Tibial nerve (tissue), 4 donors: ENCODE measurements at regions not wholly inside any gene's neighbourhood (a gene's known extent, or its start where the extent isn't known, plus 50 kb on each side); places are given as distances from the start of the nearest gene placed in this dataset.

ENCODE experiments used
- DNase-seq, 2 donors: peaks; one replicate each; pipeline ENCODE4 v3.0.0-alpha.2; 2019; ENCODE audit warnings: low spot score in 2 of 2
- H3K27ac ChIP-seq, 4 donors: fragments of 200-600 bp; sonication (generic) in 3 of 4; one replicate each; pipeline ENCODE4 v1.5.1; 2017 to 2019; ENCODE audit warnings: mild to moderate bottlenecking in 1 of 4
- H3K27me3 ChIP-seq, 2 donors: fragments of 200-600 bp; sonication (generic) in 1 of 2; one replicate each; pipeline versions ENCODE4 v1.5.1 to v1.6.0; 2017 to 2019
- H3K36me3 ChIP-seq, 3 donors: fragments of 200-600 bp; sonication (generic); one replicate each; pipeline ENCODE4 v1.5.1; 2018 to 2019
- H3K4me1 ChIP-seq, 4 donors: fragments of 200-600 bp; sonication (generic) in 3 of 4; one replicate each; pipeline ENCODE4 v1.5.1; 2017 to 2019
- H3K4me3 ChIP-seq, 4 donors: fragments of 200-600 bp; sonication (generic) in 3 of 4; one replicate each; pipeline ENCODE4 v1.5.1; 2017 to 2019; ENCODE audit warnings: mild to moderate bottlenecking in 1 of 4, moderate library complexity in 1 of 4
- H3K9me3 ChIP-seq, 4 donors: fragments of 200-600 bp; sonication (generic) in 3 of 4; one replicate each; pipeline ENCODE4 v1.5.1; 2017 to 2019
- EP300 ChIP-seq, 2 donors: sonication (generic); formaldehyde crosslinking; IDR thresholded peaks; one replicate each; pipeline ENCODE4 v1.6.1; 2017; ENCODE audit warnings: antibody characterized with exemption in 2 of 2, mild to moderate bottlenecking in 1 of 2
- POLR2A ChIP-seq, 2 donors: fragments of 450-650 bp; IDR thresholded peaks; one replicate each; pipeline ENCODE4 v1.6.1; 2017; ENCODE audit warnings: antibody characterized with exemption in 2 of 2, mild to moderate bottlenecking in 2 of 2, moderate library complexity in 2 of 2
- WGBS, 2 donors: methylation state at CpG; one replicate each; pipeline ENCODE4 v1.1.5; 2018; 5-methylcytosine and 5-hydroxymethylcytosine counted together
- TF ChIP-seq, protein P1 (sequence below), 5 experiments: fragments of 200-600 bp in 3 of 5; fragments of 450-650 bp in 2 of 5; sonication (generic) in 3 of 5; IDR thresholded peaks; one replicate each; pipeline ENCODE4 v1.5.1; 2016 to 2019; ENCODE audit warnings: antibody characterized with exemption in 5 of 5, mild to moderate bottlenecking in 3 of 5, moderate library complexity in 2 of 5

DNA sequence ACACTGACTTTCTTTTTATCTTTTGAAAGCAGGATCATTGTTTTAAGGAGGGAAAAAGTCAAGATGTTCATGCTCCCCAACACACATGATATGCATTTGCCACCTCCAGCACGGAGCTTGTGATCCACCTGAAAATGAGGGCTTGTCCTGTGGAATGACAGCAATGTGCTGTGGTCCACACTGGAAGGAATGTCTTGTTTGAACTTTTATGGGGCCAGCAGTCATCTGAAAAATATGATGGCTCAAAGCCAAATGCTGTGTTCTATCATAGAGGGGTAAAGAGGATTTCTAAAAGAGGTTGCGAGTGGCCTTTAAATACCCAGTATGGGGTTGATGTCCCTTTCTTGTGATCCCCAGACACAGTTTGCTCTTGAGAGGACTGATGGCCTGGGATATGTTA, 226.5 kb upstream of the SPRED2 start:
- TF ChIP-seq, protein P1, sequence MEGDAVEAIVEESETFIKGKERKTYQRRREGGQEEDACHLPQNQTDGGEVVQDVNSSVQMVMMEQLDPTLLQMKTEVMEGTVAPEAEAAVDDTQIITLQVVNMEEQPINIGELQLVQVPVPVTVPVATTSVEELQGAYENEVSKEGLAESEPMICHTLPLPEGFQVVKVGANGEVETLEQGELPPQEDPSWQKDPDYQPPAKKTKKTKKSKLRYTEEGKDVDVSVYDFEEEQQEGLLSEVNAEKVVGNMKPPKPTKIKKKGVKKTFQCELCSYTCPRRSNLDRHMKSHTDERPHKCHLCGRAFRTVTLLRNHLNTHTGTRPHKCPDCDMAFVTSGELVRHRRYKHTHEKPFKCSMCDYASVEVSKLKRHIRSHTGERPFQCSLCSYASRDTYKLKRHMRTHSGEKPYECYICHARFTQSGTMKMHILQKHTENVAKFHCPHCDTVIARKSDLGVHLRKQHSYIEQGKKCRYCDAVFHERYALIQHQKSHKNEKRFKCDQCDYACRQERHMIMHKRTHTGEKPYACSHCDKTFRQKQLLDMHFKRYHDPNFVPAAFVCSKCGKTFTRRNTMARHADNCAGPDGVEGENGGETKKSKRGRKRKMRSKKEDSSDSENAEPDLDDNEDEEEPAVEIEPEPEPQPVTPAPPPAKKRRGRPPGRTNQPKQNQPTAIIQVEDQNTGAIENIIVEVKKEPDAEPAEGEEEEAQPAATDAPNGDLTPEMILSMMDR (IDR thresholded peaks at IDR 0.05) = no peak
- TF ChIP-seq POLR2A (IDR thresholded peaks at IDR 0.05) = no peak
- no peak for TF ChIP-seq EP300 (IDR thresholded peaks at IDR 0.05)
- no peaks in the 10 kb centered on the region for H3K9me3 ChIP-seq
- H3K36me3 ChIP-seq = no peaks in the 10 kb centered on the region
- H3K4me1 ChIP-seq = no peaks in the 10 kb centered on the region
- no peak for DNase-seq
- no peak overlapping the region for H3K4me3 ChIP-seq
- no peaks in the 10 kb centered on the region for H3K27me3 ChIP-seq
- no peak overlapping the region for H3K27ac ChIP-seq
- WGBS, 2 donors = 70 to 85% methylated on average over 2 of the region's 2 CpGs

DNA sequence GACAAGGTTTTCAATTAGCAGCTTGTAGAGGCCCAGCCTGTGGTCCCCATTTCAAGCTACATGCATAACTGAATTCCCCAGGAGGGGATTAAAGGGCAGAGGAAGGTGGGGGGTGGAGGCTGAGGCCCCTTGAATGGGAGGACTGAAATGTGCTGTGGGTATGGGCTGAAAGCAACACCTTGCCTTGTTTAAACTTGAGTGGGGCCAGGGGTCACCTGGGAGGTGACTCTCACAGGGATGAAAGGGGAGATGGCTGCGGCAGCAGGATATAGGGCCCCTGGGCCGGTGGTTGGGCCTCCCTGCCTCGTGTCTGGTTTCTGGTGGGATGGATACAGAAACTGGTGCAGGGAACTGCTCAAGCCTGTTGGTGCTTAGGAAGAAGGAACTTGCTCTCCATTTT, 225.9 kb upstream of the SPRED2 start:
- no peak overlapping the region for H3K27ac ChIP-seq
- 62 to 75% methylated on average over 3 of the region's 3 CpGs for WGBS, 2 donors
- TF ChIP-seq, protein P1 (IDR thresholded peaks at IDR 0.05) = no peak
- no peak for TF ChIP-seq POLR2A (IDR thresholded peaks at IDR 0.05)
- TF ChIP-seq EP300 (IDR thresholded peaks at IDR 0.05) = no peak

GRCh38 chr2:65656160-65656718, 223.8 kb upstream of the SPRED2 start:
- Histone ChIP-seq H3K27me3 (no peaks in the 10 kb centered on the region), H3K4me1 (no peaks in the 10 kb centered on the region), H3K27ac (no peak overlapping the region), H3K9me3 (no peaks in the 10 kb centered on the region), H3K36me3 (no peaks in the 10 kb centered on the region), H3K4me3 (no peak overlapping the region)
- no peak for DNase-seq
- WGBS, 2 donors = 60 to 70% methylated on average over 4 of the region's 4 CpGs
- TF ChIP-seq EP300 (IDR thresholded peaks at IDR 0.05) = no peak
- TF ChIP-seq POLR2A (IDR thresholded peaks at IDR 0.05) = no peak
- TF ChIP-seq, protein P1 (IDR thresholded peaks at IDR 0.05) = no peak

More for the DNA sequence above, 225.9 kb upstream of the SPRED2 start:
- H3K27me3 ChIP-seq = no peaks in the 10 kb centered on the region
- H3K4me3 ChIP-seq = no peak overlapping the region
- H3K4me1 ChIP-seq = no peaks in the 10 kb centered on the region
- no peak for DNase-seq
- no peaks in the 10 kb centered on the region for H3K9me3 ChIP-seq
- H3K36me3 ChIP-seq = no peaks in the 10 kb centered on the region

GRCh38 chr2:65655000-65655399, 222.6 kb upstream of the SPRED2 start:
- TF ChIP-seq EP300 (IDR thresholded peaks at IDR 0.05) (no peak), POLR2A (IDR thresholded peaks at IDR 0.05) (no peak)
- TF ChIP-seq, protein P1 (IDR thresholded peaks at IDR 0.05) = no peak
- 88% methylated on average over 5 of the region's 5 CpGs for WGBS, 2 donors
- DNase-seq = no peak
- H3K9me3 ChIP-seq = no peaks in the 10 kb centered on the region
- no peaks in the 10 kb centered on the region for H3K36me3 ChIP-seq
- H3K4me1 ChIP-seq = no peaks in the 10 kb centered on the region
- no peak overlapping the region for H3K4me3 ChIP-seq
- H3K27ac ChIP-seq = no peak overlapping the region
- no peaks in the 10 kb centered on the region for H3K27me3 ChIP-seq

DNA sequence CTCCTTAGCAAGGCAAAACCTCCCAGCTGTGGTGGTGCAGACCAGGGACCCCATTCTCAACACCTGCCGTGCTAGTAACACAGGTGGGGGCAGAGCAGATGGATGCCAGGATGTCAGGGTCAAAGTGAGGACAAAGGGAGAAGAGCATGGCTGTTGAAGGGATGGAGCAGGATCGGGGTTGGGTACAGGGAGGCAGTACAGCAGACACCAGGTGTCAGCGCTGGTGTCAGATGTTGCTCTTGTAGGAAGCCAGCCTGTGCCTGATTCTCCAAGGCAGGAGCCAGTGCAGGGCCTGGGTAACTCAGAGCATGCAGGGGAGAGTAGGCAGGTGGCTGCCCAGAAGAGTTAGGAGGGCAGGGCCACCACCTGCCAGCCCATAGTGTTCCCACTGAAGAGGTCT, 222.1 kb upstream of the SPRED2 start:
- no peaks in the 10 kb centered on the region for H3K36me3 ChIP-seq
- DNase-seq = no peak
- no peaks in the 10 kb centered on the region for H3K27me3 ChIP-seq
- H3K4me3 ChIP-seq = no peak overlapping the region
- WGBS, 2 donors = 82 to 93% methylated on average over 3 of the region's 3 CpGs
- no peaks in the 10 kb centered on the region for H3K4me1 ChIP-seq
- H3K27ac ChIP-seq = no peak overlapping the region
- H3K9me3 ChIP-seq = no peaks in the 10 kb centered on the region
- TF ChIP-seq EP300 (IDR thresholded peaks at IDR 0.05) (no peak), POLR2A (IDR thresholded peaks at IDR 0.05) (no peak)
- TF ChIP-seq, protein P1 (IDR thresholded peaks at IDR 0.05) = no peak
